Colonic mucosa (tissue), 4 donors: ENCODE measurements at regions not wholly inside any gene's neighbourhood (a gene's known extent, or its start where the extent isn't known, plus 50 kb on each side); places are given as distances from the start of the nearest gene placed in this dataset.

Experiments
- DNase-seq: peaks from one replicate; pipeline ENCODE4 v3.0.0-alpha.2; 2020
- H3K27ac ChIP-seq: fragments of 200-600 bp; one replicate; pipeline ENCODE4 v1.8.0; 2021
- H3K27me3 ChIP-seq: fragments of 200-600 bp; one replicate; pipeline ENCODE4 v1.8.0; 2021
- H3K36me3 ChIP-seq: fragments of 200-600 bp; one replicate; pipeline ENCODE4 v1.8.0; 2021
- H3K4me1 ChIP-seq: fragments of 200-600 bp; one replicate; pipeline ENCODE4 v1.8.0; 2021; ENCODE audit warnings: mild to moderate bottlenecking
- H3K4me3 ChIP-seq: fragments of 200-600 bp; one replicate; pipeline ENCODE4 v1.8.0; 2021
- H3K9ac ChIP-seq, 2 donors: one replicate each; pipeline ENCODE4 v1.7.0; 2013; ENCODE audit warnings: control low read depth in 2 of 2, low read depth in 2 of 2, low read length in 2 of 2
- H3K9me3 ChIP-seq: fragments of 200-600 bp; one replicate; pipeline ENCODE4 v1.8.0; 2021
- CTCF ChIP-seq: fragments of 200-600 bp; IDR thresholded peaks from one replicate; pipeline ENCODE4 v1.8.0; 2022; ENCODE audit warnings: antibody characterized with exemption, mild to moderate bottlenecking
- intact Hi-C: fragments of 100-400 bp; cut with DNase I; formaldehyde crosslinking; loops from one replicate; pipeline ENCODE4 v1.14.1; 2022
- donor health status: healthy.
- donor health status: DM: no; HTN: no; CAD: no.
- donor health status: DM: no; HTN: no; CAD: no.

GRCh38 chr1:5256793-5257192 lies 602.4 kb downstream of the AJAP1 start:
- no peak for TF ChIP-seq CTCF
- Histone ChIP-seq H3K27ac (no peak overlapping the region), H3K9me3 (no peaks in the 10 kb centered on the region), H3K4me1 (no peaks in the 10 kb centered on the region), H3K4me3 (no peak overlapping the region), H3K27me3 (no peaks in the 10 kb centered on the region), H3K36me3 (no peaks in the 10 kb centered on the region), H3K9ac (no peak overlapping the region)
- intact Hi-C loops: no loop called here
- DNase-seq: no peak

- intact Hi-C loops: no loop called here
Observed at GRCh38 chr1:5254975-5255374, 600.6 kb downstream of the AJAP1 start.

GRCh38 chr1:5254131-5254725 lies 599.8 kb downstream of the AJAP1 start:
- no peak overlapping the region for H3K27ac ChIP-seq
- H3K9ac ChIP-seq: no peak overlapping the region
- TF ChIP-seq CTCF: no peak
- DNase-seq: no peak
- no peaks in the 10 kb centered on the region for H3K9me3 ChIP-seq
- no peak overlapping the region for H3K4me3 ChIP-seq
- no peaks in the 10 kb centered on the region for H3K4me1 ChIP-seq
- H3K27me3 ChIP-seq: no peaks in the 10 kb centered on the region
- intact Hi-C loops: no loop called here
- no peaks in the 10 kb centered on the region for H3K36me3 ChIP-seq

More at GRCh38 chr1:5254975-5255374, 600.6 kb downstream of the AJAP1 start:
- Histone ChIP-seq H3K4me3 (no peak overlapping the region), H3K27me3 (no peaks in the 10 kb centered on the region), H3K27ac (no peak overlapping the region), H3K9ac (no peak overlapping the region), H3K36me3 (no peaks in the 10 kb centered on the region), H3K9me3 (no peaks in the 10 kb centered on the region), H3K4me1 (no peaks in the 10 kb centered on the region)
- no peak for DNase-seq
- TF ChIP-seq CTCF: no peak

- no peak for DNase-seq
- no peak overlapping the region for H3K9ac ChIP-seq
- TF ChIP-seq CTCF: no peak
- H3K27me3 ChIP-seq: no peaks in the 10 kb centered on the region
- intact Hi-C loops: no loop called here
- H3K9me3 ChIP-seq: no peaks in the 10 kb centered on the region
- H3K36me3 ChIP-seq: no peaks in the 10 kb centered on the region
- no peak overlapping the region for H3K27ac ChIP-seq
- H3K4me3 ChIP-seq: no peak overlapping the region
- no peaks in the 10 kb centered on the region for H3K4me1 ChIP-seq
Observed at GRCh38 chr1:5253036-5253435, 598.6 kb downstream of the AJAP1 start.

- H3K4me3 ChIP-seq: no peak overlapping the region
- no peaks in the 10 kb centered on the region for H3K27me3 ChIP-seq
- H3K9me3 ChIP-seq: no peaks in the 10 kb centered on the region
- H3K9ac ChIP-seq: no peak overlapping the region
- no peak overlapping the region for H3K27ac ChIP-seq
- intact Hi-C loops: no loop called here
- TF ChIP-seq CTCF: no peak
- no peaks in the 10 kb centered on the region for H3K4me1 ChIP-seq
- H3K36me3 ChIP-seq: no peaks in the 10 kb centered on the region
- no peak for DNase-seq
Observed at GRCh38 chr1:5250336-5250735, 595.9 kb downstream of the AJAP1 start.
